Kidney epithelial cell (primary cell): ENCODE measurements at regions not wholly inside any gene's neighbourhood (a gene's known extent, or its start where the extent isn't known, plus 50 kb on each side); places are given as distances from the start of the nearest gene placed in this dataset.

Experiments used
- DNase-seq: peaks from one replicate; pipeline ENCODE4 v3.0.0-alpha.2; 2010; ENCODE audit warnings: low read depth
- H3K27me3 ChIP-seq: 2 replicates; pipeline ENCODE4 v1.6.0; 2011; ENCODE audit warnings: low read length; ENCODE audit not compliant: control insufficient read depth, insufficient read depth
- H3K36me3 ChIP-seq: 2 replicates; pipeline ENCODE4 v1.5.1; 2011; ENCODE audit warnings: low read length; ENCODE audit not compliant: control insufficient read depth, insufficient read depth
- H3K4me3 ChIP-seq: 2 replicates; pipeline ENCODE4 v1.5.1; 2011; ENCODE audit warnings: low read depth, mild to moderate bottlenecking, control low read depth, low read length
- CTCF ChIP-seq: IDR thresholded peaks from 2 replicates; pipeline ENCODE4 v1.5.1; 2011; ENCODE audit warnings: mild to moderate bottlenecking, moderate library complexity, low read length, control low read depth, inconsistent platforms; ENCODE audit not compliant: insufficient read depth, poor library complexity, severe bottlenecking

- DNase-seq, result no peak
- Histone ChIP-seq H3K36me3 (no peaks in the 10 kb centered on the region), H3K4me3 (no peak overlapping the region), H3K27me3 (peaks cover 7% of the 10 kb centered on the region)
- TF ChIP-seq CTCF, result no peak
These were observed 272.1 kb upstream of the AGTR2 start for GRCh38 chrX:115898382-115899001.

- Histone ChIP-seq H3K27me3 (peaks cover 12% of the 10 kb centered on the region), H3K36me3 (no peaks in the 10 kb centered on the region), H3K4me3 (no peak overlapping the region)
- DNase-seq, result no peak
- TF ChIP-seq CTCF, result no peak
These were observed 270.1 kb upstream of the AGTR2 start for GRCh38 chrX:115900425-115900824.

GRCh38 chrX:115901241-115901640 is 269.3 kb upstream of the AGTR2 start:
- no peak for TF ChIP-seq CTCF
- DNase-seq, result no peak
- H3K27me3 ChIP-seq, result peaks cover 12% of the 10 kb centered on the region

GRCh38 chrX:115902995-115903394 is 267.5 kb upstream of the AGTR2 start:
- Histone ChIP-seq H3K36me3 (no peaks in the 10 kb centered on the region), H3K27me3 (peaks cover 9% of the 10 kb centered on the region), H3K4me3 (no peak overlapping the region)
- DNase-seq, result no peak
- no peak for TF ChIP-seq CTCF

More at GRCh38 chrX:115901241-115901640, 269.3 kb upstream of the AGTR2 start:
- Histone ChIP-seq H3K4me3 (no peak overlapping the region), H3K36me3 (no peaks in the 10 kb centered on the region)

- H3K27me3 ChIP-seq, result peaks cover 13% of the 10 kb centered on the region
- H3K36me3 ChIP-seq, result no peaks in the 10 kb centered on the region
- no peak for TF ChIP-seq CTCF
- no peak for DNase-seq
- no peak overlapping the region for H3K4me3 ChIP-seq
These were observed 264.3 kb upstream of the AGTR2 start for GRCh38 chrX:115906276-115906675.

- H3K4me3 ChIP-seq, result no peak overlapping the region
- H3K27me3 ChIP-seq, result peaks cover 13% of the 10 kb centered on the region
- TF ChIP-seq CTCF, result no peak
- no peak for DNase-seq
- no peaks in the 10 kb centered on the region for H3K36me3 ChIP-seq
These were observed 263.7 kb upstream of the AGTR2 start for GRCh38 chrX:115906881-115907280.
